Natural killer cell (primary cell): ENCODE measurements at regions not wholly inside any gene's neighbourhood (a gene's known extent, or its start where the extent isn't known, plus 50 kb on each side); places are given as distances from the start of the nearest gene placed in this dataset.
"Not testable (repeated sequence)": the region's sequence is repeated elsewhere in the genome, so short reads cannot be mapped to it uniquely, and the experiment has no call there.

Experiments
- ATAC-seq, 3 donors: fragments of 150-1000 bp in 2 of 3; fragments of 200-7000 bp in 1 of 3; cut with Tn5 transposase; 1 replicate in 1 of 3; 2 replicates in 2 of 3; pipeline ENCODE4 v1.10.0; 2021; ENCODE audit warnings: mild to moderate bottlenecking in 2 of 3, moderate library complexity in 2 of 3
- DNase-seq, 2 donors: peaks; one replicate each; pipeline versions ENCODE4 v3.0.0 to v3.0.0-alpha.2; 2013 to 2021; ENCODE audit warnings: mixed read lengths in 1 of 2
- H3K27ac ChIP-seq: one replicate; pipeline ENCODE4 v1.5.1; 2013; ENCODE audit warnings: mild to moderate bottlenecking, low read length
- H3K27me3 ChIP-seq: one replicate; pipeline ENCODE4 v1.6.1; 2013; ENCODE audit warnings: low read length; ENCODE audit not compliant: control insufficient read depth, insufficient read depth
- H3K36me3 ChIP-seq: one replicate; pipeline ENCODE4 v1.6.1; 2013; ENCODE audit warnings: low read length; ENCODE audit not compliant: control insufficient read depth, insufficient read depth
- H3K4me1 ChIP-seq: one replicate; pipeline ENCODE4 v1.6.1; 2013; ENCODE audit warnings: low read length; ENCODE audit not compliant: control insufficient read depth, insufficient read depth
- H3K4me3 ChIP-seq: one replicate; pipeline ENCODE4 v1.5.1; 2013; ENCODE audit warnings: low read length
- H3K9me3 ChIP-seq: one replicate; pipeline ENCODE4 v1.6.1; 2013; ENCODE audit warnings: low read length; ENCODE audit not compliant: control insufficient read depth, insufficient read depth
- H3K27ac Mint-ChIP-seq, 2 donors: one replicate each; pipeline ENCODE4 v1.8.0; 2022; ENCODE audit warnings: mild to moderate bottlenecking in 2 of 2, mixed read lengths in 2 of 2, moderate library complexity in 1 of 2
- H3K27me3 Mint-ChIP-seq, 2 donors: one replicate each; pipeline ENCODE4 v1.8.0; 2022; ENCODE audit warnings: low read depth in 2 of 2, mixed read lengths in 2 of 2
- H3K36me3 Mint-ChIP-seq: one replicate; pipeline ENCODE4 v1.8.0; 2022; ENCODE audit warnings: mixed read lengths
- H3K4me1 Mint-ChIP-seq, 2 donors: one replicate each; pipeline ENCODE4 v1.8.0; 2022; ENCODE audit warnings: mixed read lengths in 2 of 2
- H3K4me3 Mint-ChIP-seq: one replicate; pipeline ENCODE4 v1.8.0; 2022; ENCODE audit warnings: mild to moderate bottlenecking, moderate library complexity, mixed read lengths
- H3K9me3 Mint-ChIP-seq, 2 donors: one replicate each; pipeline ENCODE4 v1.8.0; 2022; ENCODE audit warnings: mixed read lengths in 2 of 2
- WGBS: methylation state at CpG from one replicate; pipeline ENCODE4 v1.1.7; 2013; ENCODE audit warnings: missing lambda C conversion rate; ENCODE audit not compliant: insufficient coverage; 5-methylcytosine and 5-hydroxymethylcytosine counted together
- intact Hi-C: fragments of 100-400 bp; cut with micrococcal nuclease; formaldehyde crosslinking; loops from one replicate; pipeline ENCODE4 v1.14.2; 2022
- TF ChIP-seq, protein P1 (sequence below): fragments of 200-600 bp; IDR thresholded peaks from one replicate; pipeline ENCODE4 v1.8.0; 2022; ENCODE audit warnings: antibody characterized with exemption

DNA sequence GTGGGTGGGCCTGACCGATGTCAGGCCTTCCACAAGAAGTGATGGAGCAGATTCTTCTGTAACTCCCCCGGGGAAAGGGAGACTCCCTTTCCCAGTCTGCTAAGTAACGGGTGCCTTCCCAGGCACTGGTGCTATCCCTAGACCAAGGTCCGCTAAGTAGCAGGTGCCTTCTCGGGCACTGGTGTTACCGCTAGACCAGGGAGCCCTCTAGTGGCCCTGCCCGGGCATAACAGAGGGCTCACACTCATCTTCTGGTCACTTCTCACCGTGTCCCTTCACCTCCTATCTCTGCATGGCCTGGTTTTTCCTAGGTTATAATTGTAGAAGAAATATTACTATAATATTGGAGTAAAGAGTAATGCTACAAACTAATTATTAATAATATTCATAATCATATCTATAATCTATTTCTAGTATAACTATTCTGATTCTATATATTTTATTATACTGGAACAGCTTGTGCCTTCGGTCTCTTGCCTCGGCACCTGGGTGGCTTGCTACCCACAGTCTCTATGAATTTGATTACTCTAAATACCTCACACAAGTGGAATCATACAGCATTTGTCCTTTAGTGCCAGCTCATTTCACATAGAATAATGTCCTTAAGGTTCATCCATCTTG, 1378.7 kb downstream of the XPNPEP1 start:
- Histone ChIP-seq H3K9me3 (no peaks in the 10 kb centered on the region), H3K27ac (no peak overlapping the region), H3K27me3 (no peaks in the 10 kb centered on the region), H3K36me3 (no peaks in the 10 kb centered on the region), H3K4me1 (no peaks in the 10 kb centered on the region), H3K4me3 (no peak overlapping the region)
- TF ChIP-seq, protein P1, sequence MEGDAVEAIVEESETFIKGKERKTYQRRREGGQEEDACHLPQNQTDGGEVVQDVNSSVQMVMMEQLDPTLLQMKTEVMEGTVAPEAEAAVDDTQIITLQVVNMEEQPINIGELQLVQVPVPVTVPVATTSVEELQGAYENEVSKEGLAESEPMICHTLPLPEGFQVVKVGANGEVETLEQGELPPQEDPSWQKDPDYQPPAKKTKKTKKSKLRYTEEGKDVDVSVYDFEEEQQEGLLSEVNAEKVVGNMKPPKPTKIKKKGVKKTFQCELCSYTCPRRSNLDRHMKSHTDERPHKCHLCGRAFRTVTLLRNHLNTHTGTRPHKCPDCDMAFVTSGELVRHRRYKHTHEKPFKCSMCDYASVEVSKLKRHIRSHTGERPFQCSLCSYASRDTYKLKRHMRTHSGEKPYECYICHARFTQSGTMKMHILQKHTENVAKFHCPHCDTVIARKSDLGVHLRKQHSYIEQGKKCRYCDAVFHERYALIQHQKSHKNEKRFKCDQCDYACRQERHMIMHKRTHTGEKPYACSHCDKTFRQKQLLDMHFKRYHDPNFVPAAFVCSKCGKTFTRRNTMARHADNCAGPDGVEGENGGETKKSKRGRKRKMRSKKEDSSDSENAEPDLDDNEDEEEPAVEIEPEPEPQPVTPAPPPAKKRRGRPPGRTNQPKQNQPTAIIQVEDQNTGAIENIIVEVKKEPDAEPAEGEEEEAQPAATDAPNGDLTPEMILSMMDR, result peak; percentile 66
- H3K36me3 Mint-ChIP-seq, result no peaks in the 10 kb centered on the region
- peak; percentile 5 to 33 for DNase-seq
- intact Hi-C loops, result loop anchor here (2.0 to 5.0 kb wide), 2 partner anchors 1750 to 1837 kb away; no protein-coding TSS in a partner anchor
- H3K27ac Mint-ChIP-seq, result no peak overlapping the region
- no peaks in the 10 kb centered on the region for H3K27me3 Mint-ChIP-seq
- WGBS, result 34% methylated on average over 9 of the region's 10 CpGs
- no peaks in the 10 kb centered on the region for H3K4me1 Mint-ChIP-seq
- ATAC-seq, result peak in 1 of 3 donors; percentile 41
- no peak overlapping the region for H3K4me3 Mint-ChIP-seq
- H3K9me3 Mint-ChIP-seq, result no peaks in the 10 kb centered on the region

GRCh38 chr10:108533551-108533950, 1369.0 kb upstream of the SORCS1 start:
- 86% methylated on average over 6 of the region's 6 CpGs for WGBS
- H3K4me1 Mint-ChIP-seq, H3K36me3 ChIP-seq, H3K27me3 ChIP-seq, H3K27ac ChIP-seq, H3K36me3 Mint-ChIP-seq, H3K27ac Mint-ChIP-seq, ATAC-seq, H3K4me3 Mint-ChIP-seq, intact Hi-C loops, H3K4me3 ChIP-seq, DNase-seq, H3K4me1 ChIP-seq, H3K27me3 Mint-ChIP-seq, H3K9me3 Mint-ChIP-seq: not testable (repeated sequence)
- peaks cover 10% of the 10 kb centered on the region for H3K9me3 ChIP-seq

GRCh38 chr10:108523016-108523800, 1358.7 kb upstream of the SORCS1 start:
- Histone ChIP-seq H3K9me3 (no peaks in the 10 kb centered on the region), H3K4me3 (no peak overlapping the region), H3K27me3 (no peaks in the 10 kb centered on the region), H3K4me1 (no peaks in the 10 kb centered on the region), H3K27ac (no peak overlapping the region), H3K36me3 (no peaks in the 10 kb centered on the region)
- Mint-ChIP-seq H3K4me1 (no peaks in the 10 kb centered on the region), H3K36me3 (no peaks in the 10 kb centered on the region), H3K4me3 (no peak overlapping the region), H3K27me3 (no peaks in the 10 kb centered on the region), H3K27ac (no peak overlapping the region), H3K9me3 (peaks cover 5 to 17% of the 10 kb centered on the region in 2 donors)
- ATAC-seq, result no peak
- 88% methylated on average over 3 of the region's 4 CpGs for WGBS
- intact Hi-C loops, result no loop called here
- TF ChIP-seq, protein P1, result no peak
- no peak for DNase-seq

- intact Hi-C loops, result no loop called here
- WGBS, result 32% methylated on average over 7 of the region's 8 CpGs
Measured at GRCh38 chr10:108521827-108522492, 1357.5 kb upstream of the SORCS1 start.

More at GRCh38 chr10:108521827-108522492, 1357.5 kb upstream of the SORCS1 start:
- H3K4me1 Mint-ChIP-seq, result no peaks in the 10 kb centered on the region
- no peak overlapping the region for H3K4me3 Mint-ChIP-seq
- TF ChIP-seq, protein P1, result no peak
- peaks cover 7 to 19% of the 10 kb centered on the region in 2 donors for H3K9me3 Mint-ChIP-seq
- Histone ChIP-seq H3K36me3 (no peaks in the 10 kb centered on the region), H3K4me1 (no peaks in the 10 kb centered on the region), H3K4me3 (no peak overlapping the region), H3K9me3 (no peaks in the 10 kb centered on the region), H3K27me3 (no peaks in the 10 kb centered on the region), H3K27ac (no peak overlapping the region)
- no peaks in the 10 kb centered on the region for H3K36me3 Mint-ChIP-seq
- ATAC-seq, result no peak
- H3K27me3 Mint-ChIP-seq, result no peaks in the 10 kb centered on the region
- DNase-seq, result no peak
- H3K27ac Mint-ChIP-seq, result no peak overlapping the region
